Esophagus squamous epithelium (tissue), 5 donors: ENCODE measurements at regions not wholly inside any gene's neighbourhood (a gene's known extent, or its start where the extent isn't known, plus 50 kb on each side); places are given as distances from the start of the nearest gene placed in this dataset.
A peak's percentile ranks its signal among the peaks of the same experiment; 100 is the strongest.

Experiments
- DNase-seq: peaks from one replicate; lab custom pipeline; 2025; lab: John Stamatoyannopoulos, UW
- H3K27ac ChIP-seq, 4 donors: fragments of 200-600 bp; sonication (generic); one replicate each; pipeline ENCODE4 v1.5.1; 2016 to 2019; ENCODE audit warnings: mild to moderate bottlenecking in 1 of 4
- H3K27me3 ChIP-seq, 4 donors: fragments of 200-600 bp; sonication (generic); 1 replicate in 3 of 4; 2 replicates in 1 of 4; pipeline versions ENCODE4 v1.5.1 to v1.6.0; 2017 to 2021; ENCODE audit warnings: antibody characterized with exemption in 1 of 4
- H3K36me3 ChIP-seq, 3 donors: fragments of 200-600 bp; sonication (generic); one replicate each; pipeline ENCODE4 v1.5.1; 2016 to 2019
- H3K4me1 ChIP-seq, 3 donors: fragments of 200-600 bp; sonication (generic); one replicate each; pipeline ENCODE4 v1.5.1; 2017 to 2019
- H3K4me3 ChIP-seq, 4 donors: fragments of 200-600 bp; sonication (generic); 1 replicate in 3 of 4; 2 replicates in 1 of 4; pipeline ENCODE4 v1.5.1; 2016 to 2019; ENCODE audit warnings: mild to moderate bottlenecking in 2 of 4, moderate library complexity in 1 of 4
- H3K9me3 ChIP-seq, 3 donors: fragments of 200-600 bp; sonication (generic); one replicate each; pipeline ENCODE4 v1.5.1; 2016 to 2019
- POLR2A ChIP-seq, 4 donors: fragments of 450-650 bp; IDR thresholded peaks; one replicate each; pipeline ENCODE4 v1.6.1; 2017; ENCODE audit warnings: antibody characterized with exemption in 4 of 4, mild to moderate bottlenecking in 4 of 4, moderate library complexity in 3 of 4
- WGBS, 2 donors: methylation state at CpG; one replicate each; pipeline ENCODE4 v1.1.5; 2018; 5-methylcytosine and 5-hydroxymethylcytosine counted together
- intact Hi-C: fragments of 100-400 bp; cut with DNase I; formaldehyde crosslinking; loops from one replicate; pipeline ENCODE4 v1.15.0; 2022
- TF ChIP-seq, protein P1 (sequence below), 6 experiments: fragments of 450-650 bp in 4 of 6; fragments of 200-600 bp in 2 of 6; sonication (generic) in 2 of 6; IDR thresholded peaks; one replicate each; pipeline ENCODE4 v1.5.1; 2016 to 2019; ENCODE audit warnings: antibody characterized with exemption in 6 of 6, mild to moderate bottlenecking in 4 of 6, moderate library complexity in 4 of 6
- donor health status: DM: yes; HTN: yes; CAD: no.

DNA sequence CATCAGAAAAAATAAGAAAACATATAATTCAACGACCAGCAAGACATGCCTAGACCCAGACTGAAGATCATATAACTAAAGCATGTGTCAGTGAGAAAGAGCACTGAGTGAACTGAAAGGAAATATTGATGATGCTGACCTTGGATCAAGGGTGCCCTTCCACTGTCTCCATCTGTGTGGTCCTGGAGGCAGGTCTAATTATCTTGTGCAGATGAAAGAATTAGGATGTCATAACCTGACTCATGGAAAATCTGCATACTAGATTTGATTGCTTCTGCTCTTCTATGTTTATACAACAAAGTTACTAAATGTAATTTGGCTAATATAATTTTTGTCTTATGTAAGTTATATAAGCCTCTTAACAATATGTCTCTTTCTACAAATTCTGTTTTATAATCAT lies 264.6 kb upstream of the TGFBR2 start:
- TF ChIP-seq POLR2A (IDR thresholded peaks at IDR 0.05): no peak
- TF ChIP-seq, protein P1, sequence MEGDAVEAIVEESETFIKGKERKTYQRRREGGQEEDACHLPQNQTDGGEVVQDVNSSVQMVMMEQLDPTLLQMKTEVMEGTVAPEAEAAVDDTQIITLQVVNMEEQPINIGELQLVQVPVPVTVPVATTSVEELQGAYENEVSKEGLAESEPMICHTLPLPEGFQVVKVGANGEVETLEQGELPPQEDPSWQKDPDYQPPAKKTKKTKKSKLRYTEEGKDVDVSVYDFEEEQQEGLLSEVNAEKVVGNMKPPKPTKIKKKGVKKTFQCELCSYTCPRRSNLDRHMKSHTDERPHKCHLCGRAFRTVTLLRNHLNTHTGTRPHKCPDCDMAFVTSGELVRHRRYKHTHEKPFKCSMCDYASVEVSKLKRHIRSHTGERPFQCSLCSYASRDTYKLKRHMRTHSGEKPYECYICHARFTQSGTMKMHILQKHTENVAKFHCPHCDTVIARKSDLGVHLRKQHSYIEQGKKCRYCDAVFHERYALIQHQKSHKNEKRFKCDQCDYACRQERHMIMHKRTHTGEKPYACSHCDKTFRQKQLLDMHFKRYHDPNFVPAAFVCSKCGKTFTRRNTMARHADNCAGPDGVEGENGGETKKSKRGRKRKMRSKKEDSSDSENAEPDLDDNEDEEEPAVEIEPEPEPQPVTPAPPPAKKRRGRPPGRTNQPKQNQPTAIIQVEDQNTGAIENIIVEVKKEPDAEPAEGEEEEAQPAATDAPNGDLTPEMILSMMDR (IDR thresholded peaks at IDR 0.05): no peak
- 24 to 28% methylated on average over 1 of the region's 1 CpG for WGBS, 2 donors
- H3K27me3 ChIP-seq: no peaks in the 10 kb centered on the region
- no peak overlapping the region for H3K4me3 ChIP-seq
- peaks cover 4 to 52% (median 15%) of the 10 kb centered on the region in 3 donors for H3K4me1 ChIP-seq
- H3K36me3 ChIP-seq: no peaks in the 10 kb centered on the region
- no peaks in the 10 kb centered on the region for H3K9me3 ChIP-seq
- DNase-seq: no peak
- intact Hi-C loops: no loop called here
- peak overlapping the region in 3 of 4 donors; percentile 2 to 79 (median 73) for H3K27ac ChIP-seq

DNA sequence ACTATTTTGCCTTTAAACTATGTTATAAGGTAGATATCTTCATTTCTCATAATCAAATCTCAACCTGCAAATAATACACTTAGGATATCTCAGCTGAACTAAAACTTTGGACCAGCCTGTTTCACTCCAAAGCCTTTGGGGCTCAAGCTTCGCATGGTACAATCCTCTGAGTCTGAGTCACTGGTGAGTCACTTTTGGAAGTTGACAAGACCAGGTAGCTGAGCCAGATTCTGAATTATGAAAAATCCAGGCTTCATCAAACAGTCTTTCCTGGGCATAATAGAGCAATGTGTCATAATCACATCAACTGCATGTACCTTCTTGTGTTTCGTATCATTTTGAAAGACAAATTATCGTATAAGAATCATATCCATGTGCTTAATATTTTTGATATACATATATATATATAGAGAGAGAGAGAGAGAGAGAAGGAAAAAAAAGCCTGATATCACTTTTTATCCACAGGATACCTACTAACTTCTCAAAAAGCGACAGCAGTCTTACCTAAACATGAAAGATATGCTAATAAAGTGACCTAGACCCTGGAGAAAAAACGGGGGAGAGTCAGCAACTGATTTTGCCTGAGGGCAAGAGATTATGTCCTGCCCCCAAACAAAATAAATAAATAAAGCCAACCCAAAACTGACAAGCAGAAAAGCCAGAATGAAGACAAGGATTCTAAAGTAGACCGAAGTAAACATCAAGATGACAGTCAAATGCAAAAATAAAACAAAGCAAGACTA lies 263.9 kb upstream of the TGFBR2 start:
- Histone ChIP-seq H3K36me3 (no peaks in the 10 kb centered on the region), H3K4me3 (no peak overlapping the region), H3K27ac (peak overlapping the region in 3 of 4 donors; percentile 57 to 79 (median 73)), H3K27me3 (no peaks in the 10 kb centered on the region), H3K9me3 (no peaks in the 10 kb centered on the region), H3K4me1 (peaks cover 4 to 58% (median 21%) of the 10 kb centered on the region in 3 donors)
- WGBS, 2 donors: 21 to 39% methylated on average over 6 of the region's 6 CpGs
- intact Hi-C loops: no loop called here
- no peak for DNase-seq
- TF ChIP-seq POLR2A (IDR thresholded peaks at IDR 0.05): no peak
- TF ChIP-seq, protein P1 (IDR thresholded peaks at IDR 0.05): no peak

DNA sequence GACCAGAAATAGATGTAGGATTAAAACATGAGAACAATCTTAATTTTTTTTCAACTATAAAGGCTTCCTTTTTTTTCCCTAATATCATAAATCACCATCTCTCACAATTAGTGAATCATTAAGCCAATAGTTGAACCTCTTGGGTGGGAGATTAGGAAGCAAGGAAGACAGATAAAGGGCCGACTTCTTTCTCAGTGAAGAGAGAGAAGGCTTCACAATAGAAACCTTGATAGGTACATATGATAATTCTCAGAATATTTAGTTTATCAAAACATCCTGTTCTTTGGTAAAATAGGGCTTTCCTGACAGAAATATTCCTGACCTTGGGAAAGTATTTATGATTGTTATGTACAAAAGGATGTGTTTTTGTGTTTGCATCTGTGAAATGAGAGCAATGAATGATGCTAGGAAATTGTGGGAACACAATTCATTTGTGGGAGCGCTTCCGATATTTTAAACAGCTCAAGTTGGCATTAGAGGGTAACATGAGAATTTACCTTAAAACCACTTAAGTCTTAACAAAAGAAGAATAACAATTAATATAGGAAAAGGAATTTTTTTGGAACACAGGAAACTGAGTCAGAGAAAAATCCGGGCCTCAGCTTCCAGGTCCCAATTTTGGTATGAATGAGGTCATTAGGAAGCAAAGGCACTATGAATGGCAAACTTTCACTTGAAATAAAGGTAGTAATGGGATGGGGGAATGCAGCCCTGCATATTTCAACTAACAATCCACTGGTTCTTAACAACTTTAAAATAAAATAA lies 263.2 kb upstream of the TGFBR2 start:
- WGBS, 2 donors: 57 to 64% methylated on average over 4 of the region's 4 CpGs
- Histone ChIP-seq H3K9me3 (no peaks in the 10 kb centered on the region), H3K4me1 (peaks cover 4 to 66% (median 28%) of the 10 kb centered on the region in 3 donors), H3K36me3 (no peaks in the 10 kb centered on the region), H3K27ac (peak overlapping the region in 3 of 4 donors; percentile 57 to 79 (median 73)), H3K4me3 (no peak overlapping the region), H3K27me3 (no peaks in the 10 kb centered on the region)
- intact Hi-C loops: no loop called here
- DNase-seq: no peak
- TF ChIP-seq, protein P1 (IDR thresholded peaks at IDR 0.05): no peak
- TF ChIP-seq POLR2A (IDR thresholded peaks at IDR 0.05): no peak

DNA sequence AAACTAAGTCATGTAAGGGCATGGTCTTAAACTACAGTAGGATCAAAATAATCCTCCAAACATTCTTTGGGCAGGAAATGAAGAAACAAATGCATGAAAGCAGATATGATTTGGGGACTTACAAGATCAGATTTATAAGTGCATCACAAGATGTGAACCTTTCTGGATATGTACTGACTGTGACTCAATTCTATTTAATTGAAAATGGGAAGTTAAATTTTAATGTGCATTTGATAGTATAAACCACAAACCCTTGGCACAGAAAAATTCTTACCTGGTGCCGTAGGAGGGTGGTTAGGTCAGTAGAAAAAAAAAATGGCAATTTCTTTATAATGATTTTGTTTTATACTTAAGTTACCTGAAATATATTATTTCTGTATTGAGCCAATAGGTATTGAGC lies 262.5 kb upstream of the TGFBR2 start:
- H3K4me3 ChIP-seq: no peak overlapping the region
- H3K27ac ChIP-seq: peak overlapping the region in 3 of 4 donors; percentile 24 to 51 (median 38)
- intact Hi-C loops: no loop called here
- H3K9me3 ChIP-seq: no peaks in the 10 kb centered on the region
- no peak for TF ChIP-seq POLR2A (IDR thresholded peaks at IDR 0.05)
- TF ChIP-seq, protein P1 (IDR thresholded peaks at IDR 0.05): no peak
- no peak for DNase-seq
- WGBS, 2 donors: 55 to 63% methylated on average over 1 of the region's 1 CpG
- H3K36me3 ChIP-seq: no peaks in the 10 kb centered on the region
- H3K4me1 ChIP-seq: peaks cover 4 to 69% (median 28%) of the 10 kb centered on the region in 3 donors
- no peaks in the 10 kb centered on the region for H3K27me3 ChIP-seq

DNA sequence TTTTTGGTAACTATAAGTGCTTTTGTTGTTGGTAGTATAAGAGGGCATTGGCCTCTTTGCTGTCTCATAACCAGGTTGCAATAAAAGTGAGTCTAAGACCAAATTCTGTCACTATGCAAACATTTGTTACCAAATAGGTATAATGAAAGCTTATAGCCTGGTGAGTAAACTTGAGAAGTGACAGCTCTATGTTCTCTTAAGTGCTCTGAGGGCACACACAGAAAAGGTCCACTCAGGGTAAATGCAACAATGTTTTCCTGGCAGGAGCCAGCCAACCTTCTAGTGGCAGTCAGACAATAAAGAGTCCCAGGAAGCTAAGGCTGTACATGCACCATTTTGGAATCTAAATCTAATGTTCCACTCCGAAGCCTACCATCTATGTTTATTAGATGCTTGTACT lies 262.1 kb upstream of the TGFBR2 start:
- peak overlapping the region in 3 of 4 donors; percentile 24 to 51 (median 38) for H3K27ac ChIP-seq
- peaks cover 4 to 69% (median 28%) of the 10 kb centered on the region in 3 donors for H3K4me1 ChIP-seq
- H3K4me3 ChIP-seq: no peak overlapping the region
- no peaks in the 10 kb centered on the region for H3K27me3 ChIP-seq
- TF ChIP-seq POLR2A (IDR thresholded peaks at IDR 0.05): no peak
- TF ChIP-seq, protein P1 (IDR thresholded peaks at IDR 0.05): no peak
- H3K36me3 ChIP-seq: no peaks in the 10 kb centered on the region
- DNase-seq: no peak
- intact Hi-C loops: no loop called here
- H3K9me3 ChIP-seq: no peaks in the 10 kb centered on the region
- WGBS, 2 donors: 82 to 94% methylated on average over 1 of the region's 1 CpG
